ENCODE measurements at regions not wholly inside any gene's neighbourhood (a gene's known extent, or its start where the extent isn't known, plus 50 kb on each side); places are given as distances from the start of the nearest gene placed in this dataset.
A peak's percentile ranks its signal among the peaks of the same experiment; 100 is the strongest.

DNA sequence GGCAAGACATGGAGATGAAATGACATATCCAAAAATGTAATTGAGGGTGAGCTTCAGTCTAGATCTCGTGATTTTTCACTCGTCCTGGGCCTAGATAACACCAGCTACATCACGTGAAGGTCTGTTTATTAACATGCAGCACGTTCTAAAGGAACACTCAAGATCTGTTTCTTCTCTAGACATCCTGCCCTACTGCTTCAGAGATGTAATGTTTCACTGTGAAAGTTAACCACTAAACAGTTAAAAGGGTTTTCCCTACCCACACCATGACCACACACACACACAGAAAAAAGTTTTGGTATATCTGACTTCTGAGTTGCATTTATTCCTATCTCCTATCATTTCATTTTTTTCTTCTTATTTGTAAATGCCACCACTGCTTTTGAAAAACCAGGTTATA is 52.3 kb upstream of the SMIM31 start:
- TF ChIP-seq, protein P1, sequence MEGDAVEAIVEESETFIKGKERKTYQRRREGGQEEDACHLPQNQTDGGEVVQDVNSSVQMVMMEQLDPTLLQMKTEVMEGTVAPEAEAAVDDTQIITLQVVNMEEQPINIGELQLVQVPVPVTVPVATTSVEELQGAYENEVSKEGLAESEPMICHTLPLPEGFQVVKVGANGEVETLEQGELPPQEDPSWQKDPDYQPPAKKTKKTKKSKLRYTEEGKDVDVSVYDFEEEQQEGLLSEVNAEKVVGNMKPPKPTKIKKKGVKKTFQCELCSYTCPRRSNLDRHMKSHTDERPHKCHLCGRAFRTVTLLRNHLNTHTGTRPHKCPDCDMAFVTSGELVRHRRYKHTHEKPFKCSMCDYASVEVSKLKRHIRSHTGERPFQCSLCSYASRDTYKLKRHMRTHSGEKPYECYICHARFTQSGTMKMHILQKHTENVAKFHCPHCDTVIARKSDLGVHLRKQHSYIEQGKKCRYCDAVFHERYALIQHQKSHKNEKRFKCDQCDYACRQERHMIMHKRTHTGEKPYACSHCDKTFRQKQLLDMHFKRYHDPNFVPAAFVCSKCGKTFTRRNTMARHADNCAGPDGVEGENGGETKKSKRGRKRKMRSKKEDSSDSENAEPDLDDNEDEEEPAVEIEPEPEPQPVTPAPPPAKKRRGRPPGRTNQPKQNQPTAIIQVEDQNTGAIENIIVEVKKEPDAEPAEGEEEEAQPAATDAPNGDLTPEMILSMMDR (IDR thresholded peaks at IDR 0.05; ENCODE audit: extremely low read depth, missing control alignments): no peak
- peak; percentile 23 for DNase-seq (ENCODE audit: low spot score)
